Activated T-cell treated with anti-CD3 and anti-CD28 coated beads, Interleukin-2, amount 50 U/mL, for 4 hours (primary cell): ENCODE measurements at regions not wholly inside any gene's neighbourhood (a gene's known extent, or its start where the extent isn't known, plus 50 kb on each side); places are given as distances from the start of the nearest gene placed in this dataset.

ENCODE experiments used
- ATAC-seq, 2 donors: fragments of 200-7000 bp; cut with Tn5 transposase; one replicate each; pipeline ENCODE4 v1.10.0; 2021
- DNase-seq: peaks from one replicate; pipeline ENCODE4 v3.0.0-alpha.2; 2020
- H3K27me3 Mint-ChIP-seq: one replicate; pipeline ENCODE4 v1.8.0; 2021; ENCODE audit warnings: low read depth, mixed read lengths
- H3K36me3 Mint-ChIP-seq: one replicate; pipeline ENCODE4 v1.8.0; 2022; ENCODE audit warnings: mixed read lengths; ENCODE audit not compliant: insufficient read depth
- H3K4me1 Mint-ChIP-seq: one replicate; pipeline ENCODE4 v1.8.0; 2021; ENCODE audit warnings: low read depth, mixed read lengths
- H3K4me3 Mint-ChIP-seq: one replicate; pipeline ENCODE4 v1.8.0; 2021; ENCODE audit warnings: mild to moderate bottlenecking, moderate library complexity, mixed read lengths
- H3K9me3 Mint-ChIP-seq: one replicate; pipeline ENCODE4 v1.8.0; 2021; ENCODE audit warnings: mixed read lengths

DNA sequence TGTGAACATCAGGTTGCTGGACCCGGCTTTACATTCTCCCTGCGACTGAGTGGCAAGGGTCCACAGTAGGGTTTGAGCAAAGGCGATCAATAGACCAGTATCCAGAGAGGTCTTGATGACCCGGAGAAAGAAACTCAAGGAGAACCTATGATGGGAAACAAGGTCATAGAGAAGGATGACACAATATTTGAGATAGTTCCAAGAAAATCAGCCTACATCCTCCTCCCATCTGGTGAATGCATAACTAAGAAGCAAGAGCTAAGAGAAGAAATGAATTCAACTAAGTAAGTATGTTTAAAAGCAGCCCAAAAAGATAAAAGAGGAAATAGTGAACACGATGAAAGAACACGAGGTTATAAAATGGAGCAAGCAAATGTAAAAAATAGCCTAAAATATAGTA lies 166.3 kb downstream of the CD8B2 start:
- ATAC-seq (no peak), DNase-seq (no peak)
- Mint-ChIP-seq H3K4me3 (no peak overlapping the region), H3K36me3 (no peaks in the 10 kb centered on the region), H3K27me3 (peaks cover 16% of the 10 kb centered on the region), H3K9me3 (peaks cover 7% of the 10 kb centered on the region), H3K4me1 (no peaks in the 10 kb centered on the region)

DNA sequence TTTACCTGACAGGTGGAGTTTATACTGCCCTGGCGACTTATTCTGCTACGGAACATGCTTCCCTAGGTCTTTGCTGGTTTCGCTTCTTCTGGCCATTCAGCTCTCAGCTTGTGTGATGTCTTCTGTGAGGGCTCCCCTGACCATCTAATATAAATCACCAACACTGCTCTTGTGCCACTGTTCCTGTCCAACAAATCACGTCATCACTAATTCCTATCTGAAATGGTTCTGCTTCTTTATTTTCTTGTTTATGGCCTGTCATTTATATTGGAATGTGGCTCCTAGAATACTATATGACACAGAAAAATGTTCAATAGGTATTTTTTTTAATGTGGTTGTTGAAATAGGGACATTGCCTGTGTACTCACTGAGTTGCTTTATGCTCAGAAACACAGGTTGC lies 171.5 kb downstream of the CD8B2 start:
- ATAC-seq (no peak), DNase-seq (no peak)
- Mint-ChIP-seq H3K4me1 (no peaks in the 10 kb centered on the region), H3K36me3 (no peaks in the 10 kb centered on the region), H3K9me3 (peaks cover 7% of the 10 kb centered on the region), H3K4me3 (no peak overlapping the region), H3K27me3 (peaks cover 5% of the 10 kb centered on the region)

DNA sequence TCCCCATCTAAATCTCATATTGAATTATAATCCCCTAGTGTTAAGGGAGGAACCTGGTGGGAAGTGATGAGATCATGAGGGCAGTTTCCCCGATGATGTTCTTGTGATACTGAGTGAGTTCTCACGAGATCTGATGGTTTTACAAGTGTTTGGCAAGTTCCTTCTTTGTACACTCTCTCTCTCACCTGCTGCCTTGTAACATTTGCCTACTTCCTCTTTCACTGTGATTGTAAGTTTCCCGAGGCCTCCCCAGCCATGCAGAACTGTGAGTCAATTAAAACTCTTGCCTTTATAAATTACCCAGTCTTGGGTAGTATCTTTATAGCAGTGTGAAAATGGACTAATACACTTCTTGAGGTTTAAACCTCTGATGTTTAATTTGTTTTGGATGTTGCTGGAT lies 177.5 kb downstream of the CD8B2 start:
- Mint-ChIP-seq H3K4me1 (no peaks in the 10 kb centered on the region), H3K27me3 (peaks cover 19% of the 10 kb centered on the region), H3K36me3 (no peaks in the 10 kb centered on the region), H3K4me3 (no peak overlapping the region), H3K9me3 (peaks cover 4% of the 10 kb centered on the region)
- no peak for ATAC-seq
- DNase-seq, result no peak

DNA sequence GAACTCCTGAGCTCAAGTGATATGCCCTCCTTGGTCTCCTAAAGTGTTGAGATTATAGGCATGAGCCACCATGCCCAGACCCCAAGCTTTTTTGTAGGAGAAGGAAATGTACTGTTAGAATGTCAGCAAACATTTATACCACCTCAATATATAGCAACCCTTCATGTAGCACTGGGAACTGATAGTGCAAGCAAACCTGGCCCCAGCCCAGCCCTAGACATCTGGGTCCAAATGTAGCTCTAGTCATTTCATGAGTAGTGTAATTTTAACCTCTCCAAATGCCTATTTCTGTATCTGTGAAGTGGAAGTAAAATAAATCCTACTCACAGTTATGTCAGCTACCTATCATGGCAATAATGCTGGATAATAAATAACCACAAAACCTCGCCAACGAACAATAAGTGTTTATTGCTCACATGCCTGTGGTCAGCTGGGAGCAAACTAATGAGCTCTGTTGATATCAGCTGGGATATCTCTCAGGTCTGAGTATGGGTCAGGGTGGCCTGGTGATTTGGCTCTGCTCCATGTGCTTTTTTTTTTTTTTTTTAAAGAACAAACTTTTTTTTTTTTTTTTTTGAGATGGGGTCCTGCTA lies 180.4 kb downstream of the CD8B2 start:
- Mint-ChIP-seq H3K4me3 (no peak overlapping the region), H3K36me3 (no peaks in the 10 kb centered on the region), H3K9me3 (peaks cover 12% of the 10 kb centered on the region), H3K4me1 (no peaks in the 10 kb centered on the region), H3K27me3 (peaks cover 19% of the 10 kb centered on the region)
- no peak for ATAC-seq
- DNase-seq, result no peak

DNA sequence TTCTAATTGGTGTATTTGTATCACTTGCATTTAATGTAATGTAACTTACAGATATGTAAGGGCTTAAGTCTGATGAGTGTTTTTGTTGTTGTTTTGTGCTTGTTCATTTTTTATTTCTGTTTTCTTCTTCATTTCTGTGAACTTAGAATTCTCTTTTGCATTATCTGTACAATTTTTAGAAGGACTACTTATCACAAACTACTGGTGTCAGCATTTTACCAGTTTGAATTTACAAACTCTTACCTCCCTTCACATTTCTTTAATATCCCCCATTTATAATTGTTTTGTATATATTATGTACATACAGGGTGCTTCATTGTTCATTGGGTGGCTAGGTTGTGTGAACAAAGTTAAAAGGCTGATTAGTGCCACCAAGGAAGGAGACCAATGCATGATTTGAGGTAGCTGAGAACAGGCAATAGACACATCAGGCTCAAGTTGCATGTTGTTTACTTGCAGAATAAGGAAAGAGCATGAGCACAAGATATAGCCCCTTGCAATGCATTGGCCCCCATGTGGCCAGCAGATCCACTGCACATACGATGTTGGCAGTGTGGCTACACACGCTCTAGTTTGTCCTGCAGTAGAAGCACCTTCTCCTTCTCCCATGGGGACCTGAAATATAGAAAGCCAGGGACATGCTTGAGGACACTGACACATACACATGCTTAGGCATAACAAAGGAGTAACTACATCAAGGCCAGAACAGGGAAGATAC lies 198.2 kb downstream of the CD8B2 start:
- Mint-ChIP-seq H3K4me1 (no peaks in the 10 kb centered on the region), H3K36me3 (no peaks in the 10 kb centered on the region), H3K9me3 (peaks cover 11% of the 10 kb centered on the region), H3K27me3 (peaks cover 20% of the 10 kb centered on the region), H3K4me3 (no peak overlapping the region)
- ATAC-seq, result no peak
- no peak for DNase-seq

DNA sequence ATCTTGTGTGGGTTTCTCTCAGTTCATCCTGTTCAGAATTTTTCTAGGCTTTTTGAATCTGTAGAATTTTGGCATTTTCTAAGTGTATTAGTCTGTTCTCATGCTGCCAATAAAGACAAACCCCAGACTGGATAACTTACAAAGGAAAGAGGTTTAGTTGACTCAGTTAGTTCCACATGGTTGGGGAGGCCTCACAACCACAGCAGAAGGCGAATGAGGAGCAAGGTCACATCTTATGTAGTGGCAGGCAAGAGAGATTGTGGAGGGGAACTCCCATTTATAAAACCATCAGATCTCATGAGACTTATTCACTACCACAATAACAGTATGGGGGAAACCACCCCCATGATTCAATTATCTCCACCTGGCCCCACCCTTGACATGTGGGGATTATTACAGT lies 199.2 kb downstream of the ST6GAL2 start:
- Mint-ChIP-seq H3K9me3 (peaks cover 14% of the 10 kb centered on the region), H3K36me3 (no peaks in the 10 kb centered on the region), H3K27me3 (peaks cover 22% of the 10 kb centered on the region), H3K4me1 (no peaks in the 10 kb centered on the region), H3K4me3 (no peak overlapping the region)
- ATAC-seq (no peak), DNase-seq (no peak)

DNA sequence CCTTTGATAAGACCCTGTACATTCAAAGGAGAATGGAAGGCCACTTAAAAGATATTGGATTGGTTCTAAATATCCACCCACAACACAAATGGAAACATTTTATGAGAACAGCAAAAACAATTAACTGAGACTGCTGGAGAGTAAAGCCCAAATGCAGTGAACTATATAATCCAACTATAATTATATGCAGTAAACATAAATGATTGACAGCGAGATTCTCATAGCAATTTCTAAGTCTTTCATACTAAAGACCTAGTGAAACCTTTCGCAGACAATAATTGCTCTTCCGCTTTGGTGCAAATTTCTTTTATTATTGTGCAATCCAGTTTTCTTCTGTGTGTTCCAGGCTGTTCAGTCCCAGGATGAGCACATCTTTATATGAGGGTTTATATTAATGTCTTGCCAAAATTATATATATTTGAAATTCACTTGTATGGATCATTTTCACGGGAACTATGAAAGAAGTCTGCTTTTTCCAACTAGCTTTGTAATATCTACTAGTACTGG lies 190.9 kb downstream of the ST6GAL2 start:
- ATAC-seq, result no peak

DNA sequence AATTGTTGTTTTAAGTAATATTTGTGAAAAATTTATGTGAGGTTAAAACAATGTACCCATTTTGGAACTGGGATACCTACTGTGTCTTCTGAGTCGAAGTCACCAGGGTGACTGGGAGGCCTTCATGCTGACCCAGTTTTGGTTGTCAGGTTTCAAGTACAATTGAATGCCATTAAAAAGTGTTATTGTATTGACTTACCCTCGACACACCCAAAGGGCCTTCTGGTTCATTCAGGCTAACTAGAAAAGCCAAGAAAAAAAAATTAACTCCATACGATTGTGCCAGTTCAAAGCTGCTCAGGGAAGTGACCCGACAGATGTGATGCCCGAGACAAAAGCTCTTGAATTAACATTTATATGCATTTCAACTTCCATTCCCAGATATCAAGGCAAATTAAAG lies 190.0 kb downstream of the ST6GAL2 start:
- DNase-seq (no peak), ATAC-seq (no peak)
- peaks cover 2% of the 10 kb centered on the region for H3K27me3 Mint-ChIP-seq
- no peak overlapping the region for H3K4me3 Mint-ChIP-seq
- no peaks in the 10 kb centered on the region for H3K4me1 Mint-ChIP-seq
- H3K9me3 Mint-ChIP-seq, result no peaks in the 10 kb centered on the region
- no peaks in the 10 kb centered on the region for H3K36me3 Mint-ChIP-seq

More for the DNA sequence above, 190.9 kb downstream of the ST6GAL2 start:
- Mint-ChIP-seq H3K4me3 (no peak overlapping the region), H3K27me3 (peaks cover 4% of the 10 kb centered on the region), H3K9me3 (peaks cover 3% of the 10 kb centered on the region), H3K4me1 (no peaks in the 10 kb centered on the region), H3K36me3 (no peaks in the 10 kb centered on the region)
- DNase-seq, result no peak

DNA sequence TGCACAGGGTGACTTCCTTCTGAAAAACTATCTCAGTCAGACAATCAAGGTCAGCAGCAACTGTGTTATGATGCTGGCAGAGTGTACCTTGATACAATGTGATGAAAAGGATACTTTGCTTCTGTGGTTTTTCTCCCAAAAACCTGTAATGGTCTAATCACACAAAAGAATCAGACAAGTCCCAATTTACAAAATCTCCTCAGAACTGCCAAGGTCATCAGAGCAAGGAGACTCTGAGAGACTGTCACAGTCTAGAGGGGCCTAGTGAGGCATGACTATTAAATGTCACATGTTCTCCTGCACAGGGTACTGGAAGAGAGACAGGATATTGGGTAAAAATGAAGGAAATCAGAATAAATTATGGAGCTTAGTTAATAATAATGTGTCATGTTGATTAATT lies 185.4 kb downstream of the ST6GAL2 start:
- ATAC-seq (no peak), DNase-seq (no peak)
- no peaks in the 10 kb centered on the region for H3K36me3 Mint-ChIP-seq
- H3K9me3 Mint-ChIP-seq, result no peaks in the 10 kb centered on the region
- H3K4me3 Mint-ChIP-seq, result no peak overlapping the region
- H3K4me1 Mint-ChIP-seq, result no peaks in the 10 kb centered on the region
- H3K27me3 Mint-ChIP-seq, result no peaks in the 10 kb centered on the region

DNA sequence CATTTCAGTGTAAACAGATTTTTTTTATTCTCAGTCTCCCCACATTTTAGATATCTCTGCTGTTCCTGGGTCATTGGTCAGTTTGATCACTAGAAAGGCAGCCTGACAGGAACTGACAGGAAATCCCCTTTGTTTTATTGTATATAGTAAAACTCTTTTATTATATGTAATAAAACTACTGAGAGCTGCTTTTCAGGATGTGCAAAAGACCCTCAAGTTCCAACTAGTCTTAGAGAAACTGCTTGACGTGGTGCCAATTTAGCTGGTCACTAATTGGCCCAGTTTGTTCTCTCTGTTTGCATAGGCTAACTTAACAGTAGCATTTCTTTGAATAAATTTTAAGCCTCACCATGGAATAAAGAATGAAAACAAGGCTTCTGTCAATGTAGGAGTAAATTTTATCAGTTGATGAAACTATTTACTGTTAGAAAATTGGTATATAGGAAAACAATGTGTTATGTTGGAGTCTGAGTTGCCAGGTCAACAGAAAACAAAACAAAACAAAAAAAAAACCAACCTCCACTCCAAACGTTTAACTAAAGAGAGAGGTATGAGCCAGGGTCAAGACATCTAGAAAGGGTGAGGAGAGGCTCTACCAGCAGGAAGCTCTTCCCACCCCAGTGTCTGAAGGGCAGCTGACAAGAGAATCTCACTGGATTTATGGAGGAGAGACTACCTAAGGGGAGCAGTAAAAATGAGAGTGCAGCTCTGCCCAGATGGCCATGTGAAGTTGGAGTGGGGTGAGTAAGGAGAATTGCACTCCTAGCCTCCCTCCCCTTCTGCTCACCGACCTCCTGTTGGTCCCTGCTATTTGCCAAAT lies 184.6 kb downstream of the ST6GAL2 start:
- no peak for ATAC-seq
- Mint-ChIP-seq H3K9me3 (no peaks in the 10 kb centered on the region), H3K36me3 (no peaks in the 10 kb centered on the region), H3K27me3 (no peaks in the 10 kb centered on the region), H3K4me1 (no peaks in the 10 kb centered on the region), H3K4me3 (no peak overlapping the region)
- no peak for DNase-seq

DNA sequence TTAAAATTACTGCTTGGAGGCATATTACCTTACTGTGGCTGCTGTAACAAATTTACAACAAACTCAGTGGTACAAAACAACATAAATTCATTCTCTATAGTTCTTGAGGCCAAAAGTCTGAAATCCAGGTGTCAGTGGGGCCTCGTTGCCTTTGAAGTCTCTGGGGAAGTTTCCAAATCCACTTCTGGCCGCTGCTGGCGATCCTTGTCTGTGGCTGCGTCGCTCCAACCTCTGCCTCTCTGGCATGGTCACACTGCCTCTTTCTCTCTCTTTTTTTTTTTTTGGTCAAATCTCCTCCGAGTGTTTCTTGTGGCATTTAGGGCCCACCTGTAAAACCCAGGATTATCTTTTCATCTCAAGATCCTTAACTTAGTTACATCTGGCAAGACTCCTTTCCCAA lies 182.8 kb downstream of the ST6GAL2 start:
- H3K4me1 Mint-ChIP-seq, result no peaks in the 10 kb centered on the region
- H3K9me3 Mint-ChIP-seq, result no peaks in the 10 kb centered on the region
- no peak overlapping the region for H3K4me3 Mint-ChIP-seq
- no peaks in the 10 kb centered on the region for H3K27me3 Mint-ChIP-seq
- no peak for DNase-seq
- H3K36me3 Mint-ChIP-seq, result no peaks in the 10 kb centered on the region
- no peak for ATAC-seq

DNA sequence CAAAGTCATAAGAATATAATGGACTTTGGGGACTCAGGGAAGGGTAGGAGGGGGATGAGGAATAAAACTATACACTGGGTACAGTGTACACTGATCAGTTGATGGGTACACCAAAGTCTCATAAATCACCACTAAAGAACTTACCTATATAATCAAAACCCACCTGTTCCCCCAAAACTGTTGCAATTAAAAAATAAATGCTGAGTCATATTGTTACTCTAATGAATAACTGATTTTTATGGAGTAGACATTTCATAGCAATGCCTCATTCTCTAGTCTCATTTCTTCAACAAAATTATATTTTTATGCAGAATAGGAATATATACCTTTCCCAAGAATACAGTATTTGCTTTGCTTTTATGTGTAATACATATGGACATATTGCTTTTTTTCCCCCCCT lies 181.2 kb downstream of the ST6GAL2 start:
- DNase-seq (no peak), ATAC-seq (no peak)
- H3K36me3 Mint-ChIP-seq, result no peaks in the 10 kb centered on the region
- no peaks in the 10 kb centered on the region for H3K27me3 Mint-ChIP-seq
- no peaks in the 10 kb centered on the region for H3K9me3 Mint-ChIP-seq
- H3K4me1 Mint-ChIP-seq, result no peaks in the 10 kb centered on the region
- no peak overlapping the region for H3K4me3 Mint-ChIP-seq

DNA sequence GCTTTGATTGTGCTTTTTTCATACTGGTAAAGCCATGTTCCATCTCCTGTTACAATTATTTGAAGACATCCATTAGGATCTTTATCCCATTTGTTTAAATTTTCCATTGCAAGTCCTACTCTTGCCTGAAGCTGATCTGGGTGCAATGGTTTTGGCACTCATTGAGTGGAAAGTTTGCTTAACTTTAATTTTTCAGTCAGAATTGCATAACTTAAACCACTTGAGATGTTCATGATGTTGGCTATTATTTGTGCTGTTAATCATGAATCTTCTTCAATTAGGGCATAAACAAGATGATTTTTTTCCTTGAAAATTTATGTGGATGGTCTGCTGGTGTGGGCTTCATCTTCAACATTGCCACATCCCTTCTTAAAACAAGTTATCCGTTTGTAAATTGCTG lies 180.1 kb downstream of the ST6GAL2 start:
- H3K36me3 Mint-ChIP-seq, result no peaks in the 10 kb centered on the region
- no peaks in the 10 kb centered on the region for H3K9me3 Mint-ChIP-seq
- H3K4me1 Mint-ChIP-seq, result no peaks in the 10 kb centered on the region
- no peak for ATAC-seq
- no peak overlapping the region for H3K4me3 Mint-ChIP-seq
- no peaks in the 10 kb centered on the region for H3K27me3 Mint-ChIP-seq
- no peak for DNase-seq

DNA sequence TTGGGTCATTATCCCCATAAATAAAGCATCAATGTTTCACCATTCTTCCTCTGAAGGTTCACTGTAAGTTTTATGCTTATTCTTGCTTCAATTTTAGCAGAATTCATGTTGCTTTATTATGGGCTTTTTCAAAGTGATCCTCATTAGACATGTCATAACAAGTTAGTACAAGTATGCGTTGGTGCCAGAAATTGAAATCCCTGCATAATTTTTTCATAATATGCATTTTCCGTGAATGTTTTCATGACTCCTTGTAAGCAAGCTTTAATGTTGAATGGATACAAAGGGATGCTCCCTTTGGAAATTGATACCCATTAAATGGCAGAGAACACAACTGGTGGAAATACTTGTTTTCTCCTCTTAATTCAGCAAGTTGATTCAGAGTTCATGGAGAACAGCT lies 179.7 kb downstream of the ST6GAL2 start:
- ATAC-seq, result no peak
- Mint-ChIP-seq H3K4me1 (no peaks in the 10 kb centered on the region), H3K4me3 (no peak overlapping the region), H3K36me3 (no peaks in the 10 kb centered on the region), H3K27me3 (no peaks in the 10 kb centered on the region), H3K9me3 (no peaks in the 10 kb centered on the region)
- DNase-seq, result no peak

DNA sequence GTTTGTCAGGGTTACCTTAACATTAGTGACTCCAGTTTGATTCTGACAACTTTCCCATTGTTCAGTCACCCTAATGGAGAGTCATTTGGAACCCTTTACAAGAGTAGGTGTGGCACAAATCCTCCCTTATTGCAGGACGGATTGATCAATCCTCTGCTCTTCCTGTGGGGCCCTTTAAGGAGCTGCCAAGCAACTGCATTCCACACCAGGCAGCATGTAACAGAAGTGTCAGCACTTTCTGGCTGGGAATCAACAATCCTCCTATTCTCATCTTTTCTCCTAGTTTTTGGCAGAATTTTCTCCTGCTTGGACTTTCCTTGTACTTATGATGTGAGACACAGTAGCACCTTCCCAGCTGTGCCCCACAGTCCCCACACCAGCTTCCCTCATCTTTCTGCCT lies 177.8 kb downstream of the ST6GAL2 start:
- no peaks in the 10 kb centered on the region for H3K4me1 Mint-ChIP-seq

More for the DNA sequence above, 177.8 kb downstream of the ST6GAL2 start:
- Mint-ChIP-seq H3K9me3 (peaks cover 7% of the 10 kb centered on the region), H3K4me3 (no peak overlapping the region), H3K36me3 (no peaks in the 10 kb centered on the region), H3K27me3 (no peaks in the 10 kb centered on the region)
- no peak for ATAC-seq
- no peak for DNase-seq
